ENCODE measurements at regions not wholly inside any gene's neighbourhood (a gene's known extent, or its start where the extent isn't known, plus 50 kb on each side); places are given as distances from the start of the nearest gene placed in this dataset.
"Not testable (repeated sequence)": the region's sequence is repeated elsewhere in the genome, so short reads cannot be mapped to it uniquely, and the experiment has no call there.

DNA sequence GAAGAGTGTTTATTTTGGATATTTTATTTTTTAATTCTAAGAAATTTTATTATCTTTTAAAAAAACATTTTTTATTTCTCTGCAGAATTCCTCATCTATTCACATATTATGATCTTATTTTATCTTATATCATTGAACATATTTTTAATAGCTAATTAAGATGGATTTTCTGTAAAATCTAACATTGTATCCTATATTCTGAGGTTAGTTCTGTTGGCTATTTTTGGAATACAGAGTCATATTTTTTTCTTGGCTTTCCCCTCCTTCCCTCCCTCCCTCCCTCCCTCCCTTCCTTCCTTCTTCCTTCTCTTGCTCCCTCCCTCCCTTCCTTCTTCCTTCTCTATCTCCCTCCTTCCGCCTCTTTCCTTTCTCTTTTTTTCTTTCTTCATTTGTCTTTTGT is 2326.6 kb upstream of the RAG2 start (continued):
- TF ChIP-seq, protein P1, sequence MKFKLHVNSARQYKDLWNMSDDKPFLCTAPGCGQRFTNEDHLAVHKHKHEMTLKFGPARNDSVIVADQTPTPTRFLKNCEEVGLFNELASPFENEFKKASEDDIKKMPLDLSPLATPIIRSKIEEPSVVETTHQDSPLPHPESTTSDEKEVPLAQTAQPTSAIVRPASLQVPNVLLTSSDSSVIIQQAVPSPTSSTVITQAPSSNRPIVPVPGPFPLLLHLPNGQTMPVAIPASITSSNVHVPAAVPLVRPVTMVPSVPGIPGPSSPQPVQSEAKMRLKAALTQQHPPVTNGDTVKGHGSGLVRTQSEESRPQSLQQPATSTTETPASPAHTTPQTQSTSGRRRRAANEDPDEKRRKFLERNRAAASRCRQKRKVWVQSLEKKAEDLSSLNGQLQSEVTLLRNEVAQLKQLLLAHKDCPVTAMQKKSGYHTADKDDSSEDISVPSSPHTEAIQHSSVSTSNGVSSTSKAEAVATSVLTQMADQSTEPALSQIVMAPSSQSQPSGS (CRISPR knock-in tag; IDR thresholded peaks at IDR 0.05; ENCODE audit: borderline replicate concordance, low read depth), result no peak
- TF ChIP-seq, protein P2, sequence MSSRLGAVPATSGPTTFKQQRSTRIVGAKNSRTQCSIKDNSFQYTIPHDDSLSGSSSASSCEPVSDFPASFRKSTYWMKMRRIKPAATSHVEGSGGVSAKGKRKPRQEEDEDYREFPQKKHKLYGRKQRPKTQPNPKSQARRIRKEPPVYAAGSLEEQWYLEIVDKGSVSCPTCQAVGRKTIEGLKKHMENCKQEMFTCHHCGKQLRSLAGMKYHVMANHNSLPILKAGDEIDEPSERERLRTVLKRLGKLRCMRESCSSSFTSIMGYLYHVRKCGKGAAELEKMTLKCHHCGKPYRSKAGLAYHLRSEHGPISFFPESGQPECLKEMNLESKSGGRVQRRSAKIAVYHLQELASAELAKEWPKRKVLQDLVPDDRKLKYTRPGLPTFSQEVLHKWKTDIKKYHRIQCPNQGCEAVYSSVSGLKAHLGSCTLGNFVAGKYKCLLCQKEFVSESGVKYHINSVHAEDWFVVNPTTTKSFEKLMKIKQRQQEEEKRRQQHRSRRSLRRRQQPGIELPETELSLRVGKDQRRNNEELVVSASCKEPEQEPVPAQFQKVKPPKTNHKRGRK (CRISPR knock-in tag; IDR thresholded peaks at IDR 0.05; ENCODE audit: borderline replicate concordance), result no peak
- no peak for TF ChIP-seq ZNF263 (CRISPR knock-in tag; IDR thresholded peaks at IDR 0.05; ENCODE audit: low read depth)

DNA sequence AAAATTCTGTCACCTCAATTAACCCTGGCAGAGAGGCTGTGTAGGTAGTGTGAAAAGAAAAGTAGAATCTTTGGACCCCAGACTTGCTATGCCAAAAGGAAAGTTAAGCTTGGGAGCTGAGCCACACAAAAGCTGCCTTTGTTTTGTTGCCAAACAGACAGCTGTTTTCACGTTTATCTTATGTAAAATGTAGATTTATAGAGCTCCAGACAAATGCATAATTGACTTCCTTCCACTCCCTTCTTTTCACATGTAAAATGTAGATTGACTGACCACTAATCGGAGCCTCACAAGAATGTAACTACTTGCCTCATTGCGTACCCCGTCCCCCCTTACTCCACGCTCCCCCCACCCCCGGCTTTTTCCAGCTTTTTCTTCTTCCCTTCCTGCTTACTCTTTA is 2302.2 kb upstream of the RAG2 start:
- peaks cover 57% of the 10 kb centered on the region for H3K9me3 Mint-ChIP-seq
- ATAC-seq (no peak), DNase-seq (ENCODE audit: low spot score) (no peak)
- H3K4me3 Mint-ChIP-seq, result no peak overlapping the region
- peaks cover 4% of the 10 kb centered on the region for H3K27me3 Mint-ChIP-seq (ENCODE audit: low read depth)
- POLR2A ChIA-PET, result no interaction called here
- CTCF ChIA-PET, result no interaction called here
- H3K27ac Mint-ChIP-seq, result no peak overlapping the region
- TF ChIP-seq, protein P3, sequence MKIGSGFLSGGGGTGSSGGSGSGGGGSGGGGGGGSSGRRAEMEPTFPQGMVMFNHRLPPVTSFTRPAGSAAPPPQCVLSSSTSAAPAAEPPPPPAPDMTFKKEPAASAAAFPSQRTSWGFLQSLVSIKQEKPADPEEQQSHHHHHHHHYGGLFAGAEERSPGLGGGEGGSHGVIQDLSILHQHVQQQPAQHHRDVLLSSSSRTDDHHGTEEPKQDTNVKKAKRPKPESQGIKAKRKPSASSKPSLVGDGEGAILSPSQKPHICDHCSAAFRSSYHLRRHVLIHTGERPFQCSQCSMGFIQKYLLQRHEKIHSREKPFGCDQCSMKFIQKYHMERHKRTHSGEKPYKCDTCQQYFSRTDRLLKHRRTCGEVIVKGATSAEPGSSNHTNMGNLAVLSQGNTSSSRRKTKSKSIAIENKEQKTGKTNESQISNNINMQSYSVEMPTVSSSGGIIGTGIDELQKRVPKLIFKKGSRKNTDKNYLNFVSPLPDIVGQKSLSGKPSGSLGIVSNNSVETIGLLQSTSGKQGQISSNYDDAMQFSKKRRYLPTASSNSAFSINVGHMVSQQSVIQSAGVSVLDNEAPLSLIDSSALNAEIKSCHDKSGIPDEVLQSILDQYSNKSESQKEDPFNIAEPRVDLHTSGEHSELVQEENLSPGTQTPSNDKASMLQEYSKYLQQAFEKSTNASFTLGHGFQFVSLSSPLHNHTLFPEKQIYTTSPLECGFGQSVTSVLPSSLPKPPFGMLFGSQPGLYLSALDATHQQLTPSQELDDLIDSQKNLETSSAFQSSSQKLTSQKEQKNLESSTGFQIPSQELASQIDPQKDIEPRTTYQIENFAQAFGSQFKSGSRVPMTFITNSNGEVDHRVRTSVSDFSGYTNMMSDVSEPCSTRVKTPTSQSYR (CRISPR knock-in tag; IDR thresholded peaks at IDR 0.05), result no peak
- TF ChIP-seq SMAD4 (CRISPR knock-in tag; IDR thresholded peaks at IDR 0.05), result no peak
- no peak for TF ChIP-seq FOXK1 (CRISPR knock-in tag; IDR thresholded peaks at IDR 0.05)
- TF ChIP-seq, protein P4, sequence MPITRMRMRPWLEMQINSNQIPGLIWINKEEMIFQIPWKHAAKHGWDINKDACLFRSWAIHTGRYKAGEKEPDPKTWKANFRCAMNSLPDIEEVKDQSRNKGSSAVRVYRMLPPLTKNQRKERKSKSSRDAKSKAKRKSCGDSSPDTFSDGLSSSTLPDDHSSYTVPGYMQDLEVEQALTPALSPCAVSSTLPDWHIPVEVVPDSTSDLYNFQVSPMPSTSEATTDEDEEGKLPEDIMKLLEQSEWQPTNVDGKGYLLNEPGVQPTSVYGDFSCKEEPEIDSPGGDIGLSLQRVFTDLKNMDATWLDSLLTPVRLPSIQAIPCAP (CRISPR knock-in tag; IDR thresholded peaks at IDR 0.05), result no peak
- no peak for TF ChIP-seq ZNF416 (CRISPR knock-in tag; IDR thresholded peaks at IDR 0.05)
- H3K4me1 Mint-ChIP-seq, result peaks cover 7% of the 10 kb centered on the region; the same call in 1 of the 2 replicates
- H3K36me3 Mint-ChIP-seq, result peaks cover 52% of the 10 kb centered on the region

DNA sequence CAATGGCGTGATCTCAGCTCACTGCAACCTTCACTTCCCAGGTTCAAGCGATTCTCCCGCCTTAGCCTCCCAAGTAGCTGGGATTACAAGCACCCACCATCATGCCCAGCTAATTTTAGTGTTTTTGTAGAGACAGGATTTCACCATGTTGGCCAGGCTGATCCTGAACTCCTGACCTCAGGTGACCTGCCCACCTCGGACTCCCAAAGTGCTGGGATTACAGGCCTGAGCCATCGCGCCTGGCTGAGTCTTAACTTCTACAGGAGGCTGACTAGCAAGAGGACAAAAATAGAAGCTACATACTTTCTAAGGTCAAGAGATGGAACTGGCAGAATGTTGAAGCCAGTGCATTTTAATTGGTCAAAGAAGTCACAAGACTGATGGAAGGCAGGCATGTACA is 2296.2 kb upstream of the RAG2 start:
- H3K27ac Mint-ChIP-seq; ATAC-seq; CTCF ChIA-PET; DNase-seq (ENCODE audit: low spot score); H3K4me1 Mint-ChIP-seq; H3K4me3 Mint-ChIP-seq; H3K27me3 Mint-ChIP-seq (ENCODE audit: low read depth); POLR2A ChIA-PET: not testable (repeated sequence)
- H3K36me3 Mint-ChIP-seq, result peaks cover 67% of the 10 kb centered on the region
- peaks cover 78% of the 10 kb centered on the region for H3K9me3 Mint-ChIP-seq

DNA sequence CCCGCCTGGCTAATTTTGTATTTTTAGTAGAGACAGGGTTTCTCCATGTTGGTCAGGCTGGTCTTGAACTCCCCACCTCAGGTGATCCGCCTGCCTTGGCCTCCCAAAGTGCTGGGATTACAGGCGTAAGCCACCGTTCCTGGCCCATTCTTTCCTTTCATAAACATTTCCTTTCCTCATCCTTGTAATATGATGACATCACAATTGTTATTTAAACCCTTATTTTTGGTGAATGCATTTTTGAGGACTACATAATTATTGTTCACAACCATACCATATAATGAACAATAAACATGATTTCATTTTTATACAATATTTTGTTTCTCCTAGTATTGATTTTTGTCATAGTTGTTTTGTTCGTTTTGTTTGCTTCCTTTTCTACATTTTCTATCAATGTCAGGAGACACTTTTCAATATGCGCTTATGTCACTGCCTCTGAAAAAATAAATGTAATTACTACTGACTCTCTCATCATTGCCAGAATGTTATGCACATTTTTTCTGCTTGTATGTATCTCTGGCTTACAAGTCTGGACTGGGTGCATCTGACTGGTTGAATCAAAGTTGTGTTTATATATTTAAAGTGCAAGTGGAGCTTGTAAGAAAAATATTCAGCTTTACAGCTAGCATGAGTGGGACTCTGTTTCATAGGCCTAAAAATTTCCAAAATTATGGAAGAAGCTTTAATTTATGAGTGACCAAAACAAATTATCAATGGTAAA is 2286.3 kb upstream of the RAG2 start:
- CTCF ChIA-PET, result no interaction called here
- DNase-seq (ENCODE audit: low spot score) (no peak), ATAC-seq (no peak)
- Mint-ChIP-seq H3K9me3 (peaks cover 53% of the 10 kb centered on the region), H3K4me1 (no peaks in the 10 kb centered on the region), H3K36me3 (peaks cover 33% of the 10 kb centered on the region), H3K4me3 (no peak overlapping the region), H3K27me3 (ENCODE audit: low read depth) (no peaks in the 10 kb centered on the region; the same call in 1 of the 2 replicates), H3K27ac (no peak overlapping the region)
- TF ChIP-seq, protein P5, sequence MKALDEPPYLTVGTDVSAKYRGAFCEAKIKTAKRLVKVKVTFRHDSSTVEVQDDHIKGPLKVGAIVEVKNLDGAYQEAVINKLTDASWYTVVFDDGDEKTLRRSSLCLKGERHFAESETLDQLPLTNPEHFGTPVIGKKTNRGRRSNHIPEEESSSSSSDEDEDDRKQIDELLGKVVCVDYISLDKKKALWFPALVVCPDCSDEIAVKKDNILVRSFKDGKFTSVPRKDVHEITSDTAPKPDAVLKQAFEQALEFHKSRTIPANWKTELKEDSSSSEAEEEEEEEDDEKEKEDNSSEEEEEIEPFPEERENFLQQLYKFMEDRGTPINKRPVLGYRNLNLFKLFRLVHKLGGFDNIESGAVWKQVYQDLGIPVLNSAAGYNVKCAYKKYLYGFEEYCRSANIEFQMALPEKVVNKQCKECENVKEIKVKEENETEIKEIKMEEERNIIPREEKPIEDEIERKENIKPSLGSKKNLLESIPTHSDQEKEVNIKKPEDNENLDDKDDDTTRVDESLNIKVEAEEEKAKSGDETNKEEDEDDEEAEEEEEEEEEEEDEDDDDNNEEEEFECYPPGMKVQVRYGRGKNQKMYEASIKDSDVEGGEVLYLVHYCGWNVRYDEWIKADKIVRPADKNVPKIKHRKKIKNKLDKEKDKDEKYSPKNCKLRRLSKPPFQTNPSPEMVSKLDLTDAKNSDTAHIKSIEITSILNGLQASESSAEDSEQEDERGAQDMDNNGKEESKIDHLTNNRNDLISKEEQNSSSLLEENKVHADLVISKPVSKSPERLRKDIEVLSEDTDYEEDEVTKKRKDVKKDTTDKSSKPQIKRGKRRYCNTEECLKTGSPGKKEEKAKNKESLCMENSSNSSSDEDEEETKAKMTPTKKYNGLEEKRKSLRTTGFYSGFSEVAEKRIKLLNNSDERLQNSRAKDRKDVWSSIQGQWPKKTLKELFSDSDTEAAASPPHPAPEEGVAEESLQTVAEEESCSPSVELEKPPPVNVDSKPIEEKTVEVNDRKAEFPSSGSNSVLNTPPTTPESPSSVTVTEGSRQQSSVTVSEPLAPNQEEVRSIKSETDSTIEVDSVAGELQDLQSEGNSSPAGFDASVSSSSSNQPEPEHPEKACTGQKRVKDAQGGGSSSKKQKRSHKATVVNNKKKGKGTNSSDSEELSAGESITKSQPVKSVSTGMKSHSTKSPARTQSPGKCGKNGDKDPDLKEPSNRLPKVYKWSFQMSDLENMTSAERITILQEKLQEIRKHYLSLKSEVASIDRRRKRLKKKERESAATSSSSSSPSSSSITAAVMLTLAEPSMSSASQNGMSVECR (CRISPR knock-in tag; IDR thresholded peaks at IDR 0.05; ENCODE audit: borderline replicate concordance), result no peak
- TF ChIP-seq ATF1 (CRISPR knock-in tag; IDR thresholded peaks at IDR 0.05) (no peak), ESRRA (CRISPR knock-in tag; IDR thresholded peaks at IDR 0.05; ENCODE audit: borderline replicate concordance) (no peak), CREB1 (CRISPR knock-in tag; IDR thresholded peaks at IDR 0.05) (no peak), RELA (CRISPR knock-in tag; IDR thresholded peaks at IDR 0.05; ENCODE audit: borderline replicate concordance) (no peak), ZBTB21 (CRISPR knock-in tag; IDR thresholded peaks at IDR 0.05; ENCODE audit: borderline replicate concordance) (no peak), CREM (CRISPR knock-in tag; IDR thresholded peaks at IDR 0.05) (no peak), TP53 (CRISPR knock-in tag; IDR thresholded peaks at IDR 0.05) (no peak)
- POLR2A ChIA-PET, result no interaction called here

Data from WTC11 (cell line).